Upper lobe of left lung (tissue), 4 donors: ENCODE measurements at regions not wholly inside any gene's neighbourhood (a gene's known extent, or its start where the extent isn't known, plus 50 kb on each side); places are given as distances from the start of the nearest gene placed in this dataset.
"Not testable (repeated sequence)": the region's sequence is repeated elsewhere in the genome, so short reads cannot be mapped to it uniquely, and the experiment has no call there.

Source experiments
- CTCF ChIP-seq, 6 experiments: fragments of 450-650 bp in 4 of 6; fragments of 200-600 bp in 2 of 6; sonication (generic) in 2 of 6; IDR thresholded peaks; one replicate each; pipeline ENCODE4 v1.5.1; 2016 to 2019; ENCODE audit warnings: antibody characterized with exemption in 6 of 6
- POLR2A ChIP-seq, 4 donors: fragments of 450-650 bp; IDR thresholded peaks; one replicate each; pipeline ENCODE4 v1.5.1; 2016 to 2017; ENCODE audit warnings: antibody characterized with exemption in 4 of 4, mild to moderate bottlenecking in 2 of 4
- POLR2AphosphoS5 ChIP-seq, 2 donors: sonication (generic); formaldehyde crosslinking; IDR thresholded peaks; one replicate each; pipeline ENCODE4 v1.5.1; 2017; ENCODE audit warnings: antibody characterized with exemption in 2 of 2

DNA sequence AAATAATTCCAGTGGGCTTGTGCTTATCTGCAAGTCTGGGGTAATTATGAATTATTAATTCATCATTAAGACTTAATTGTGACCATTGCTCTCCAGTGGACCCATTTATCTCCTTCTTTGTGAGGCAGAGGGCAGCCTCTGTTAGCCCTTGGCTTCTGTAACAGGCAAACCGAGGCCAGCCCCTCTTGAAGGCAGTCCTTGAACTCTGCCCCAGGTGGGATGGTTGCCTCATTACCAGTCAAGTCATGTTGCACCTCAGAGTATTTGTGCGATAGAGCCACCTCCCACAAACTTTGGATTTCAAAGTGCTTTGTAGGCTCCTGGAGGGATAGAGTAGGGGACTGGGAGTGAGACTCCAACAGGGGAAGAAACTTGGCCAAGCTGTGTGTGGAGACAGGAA is 468.0 kb upstream of the ZNG1F start:
- TF ChIP-seq POLR2A, CTCF, POLR2AphosphoS5 (IDR thresholded peaks at IDR 0.05): not testable (repeated sequence)
